IPS DF 6.9 (cell line): ENCODE measurements at regions not wholly inside any gene's neighbourhood (a gene's known extent, or its start where the extent isn't known, plus 50 kb on each side); places are given as distances from the start of the nearest gene placed in this dataset.
A peak's percentile ranks its signal among the peaks of the same experiment; 100 is the strongest.

Experiments
- DNase-seq: peaks from one replicate; pipeline ENCODE4 v3.0.0-alpha.2; 2013; ENCODE audit warnings: low read depth, low spot score
- H3K27ac ChIP-seq: one replicate; pipeline ENCODE4 v1.5.1; 2013; ENCODE audit warnings: low read length, control low read depth
- H3K27me3 ChIP-seq: 2 replicates; pipeline ENCODE4 v1.6.1; 2013; ENCODE audit warnings: mild to moderate bottlenecking, low read length; ENCODE audit not compliant: control insufficient read depth, insufficient read depth
- H3K36me3 ChIP-seq: 2 replicates; pipeline ENCODE4 v1.6.1; 2013; ENCODE audit warnings: low read length; ENCODE audit not compliant: control insufficient read depth, insufficient read depth
- H3K4me1 ChIP-seq: 2 replicates; pipeline ENCODE4 v1.6.1; 2013; ENCODE audit warnings: low read length; ENCODE audit not compliant: control insufficient read depth, insufficient read depth
- H3K4me3 ChIP-seq: 2 replicates; pipeline ENCODE4 v1.5.1; 2013; ENCODE audit warnings: mild to moderate bottlenecking, low read length
- H3K9me3 ChIP-seq: 2 replicates; pipeline ENCODE4 v1.6.1; 2013; ENCODE audit warnings: low read length, inconsistent platforms; ENCODE audit not compliant: control insufficient read depth, insufficient read depth
- WGBS: extraction: QIAGEN DNeasy Blood & Tissue Kit; methylation state at CpG from one replicate; pipeline ENCODE4 v1.1.7; 2013; ENCODE audit warnings: mixed read lengths, missing lambda C conversion rate; ENCODE audit not compliant: insufficient read length, insufficient coverage; 5-methylcytosine and 5-hydroxymethylcytosine counted together

GRCh38 chr3:104614564-104614963 is 752.1 kb upstream of the ALCAM start:
- Histone ChIP-seq H3K4me1 (no peaks in the 10 kb centered on the region), H3K27ac (no peak overlapping the region), H3K27me3 (no peaks in the 10 kb centered on the region), H3K4me3 (no peak overlapping the region), H3K36me3 (no peaks in the 10 kb centered on the region), H3K9me3 (no peaks in the 10 kb centered on the region)
- WGBS = no CpG with 5 or more reads among the region's 2 CpGs
- no peak for DNase-seq

- Histone ChIP-seq H3K27ac (no peak overlapping the region), H3K27me3 (no peaks in the 10 kb centered on the region), H3K36me3 (no peaks in the 10 kb centered on the region), H3K4me1 (no peaks in the 10 kb centered on the region), H3K9me3 (peaks cover 5% of the 10 kb centered on the region), H3K4me3 (no peak overlapping the region)
- WGBS = no CpG with 5 or more reads among the region's 6 CpGs
- DNase-seq = no peak
Measured at GRCh38 chr3:104628185-104628789, 738.4 kb upstream of the ALCAM start.

- H3K4me1 ChIP-seq = no peaks in the 10 kb centered on the region
- no peak for DNase-seq
- H3K36me3 ChIP-seq = no peaks in the 10 kb centered on the region
- no peaks in the 10 kb centered on the region for H3K27me3 ChIP-seq
- peaks cover 5% of the 10 kb centered on the region for H3K9me3 ChIP-seq
- H3K27ac ChIP-seq = no peak overlapping the region
- no CpG with 5 or more reads among the region's 1 CpG for WGBS
- H3K4me3 ChIP-seq = no peak overlapping the region
Measured at GRCh38 chr3:104629038-104629437, 737.7 kb upstream of the ALCAM start.

- Histone ChIP-seq H3K4me1 (no peaks in the 10 kb centered on the region), H3K4me3 (no peak overlapping the region), H3K9me3 (peaks cover 5% of the 10 kb centered on the region), H3K27me3 (no peaks in the 10 kb centered on the region), H3K36me3 (no peaks in the 10 kb centered on the region), H3K27ac (no peak overlapping the region)
- no peak for DNase-seq
- no CpG with 5 or more reads among the region's 2 CpGs for WGBS
Measured at GRCh38 chr3:104631254-104631653, 735.5 kb upstream of the ALCAM start.

- Histone ChIP-seq H3K27me3 (no peaks in the 10 kb centered on the region), H3K4me3 (no peak overlapping the region), H3K4me1 (no peaks in the 10 kb centered on the region), H3K27ac (no peak overlapping the region), H3K36me3 (no peaks in the 10 kb centered on the region), H3K9me3 (peaks cover 5% of the 10 kb centered on the region)
- DNase-seq = no peak
- WGBS = no CpG with 5 or more reads among the region's 3 CpGs
Measured at GRCh38 chr3:104632521-104632920, 734.2 kb upstream of the ALCAM start.

- no CpG with 5 or more reads among the region's 1 CpG for WGBS
- Histone ChIP-seq H3K9me3 (peaks cover 5% of the 10 kb centered on the region), H3K4me3 (no peak overlapping the region), H3K27me3 (no peaks in the 10 kb centered on the region), H3K36me3 (no peaks in the 10 kb centered on the region), H3K4me1 (no peaks in the 10 kb centered on the region), H3K27ac (no peak overlapping the region)
- no peak for DNase-seq
Measured at GRCh38 chr3:104632947-104633346, 733.8 kb upstream of the ALCAM start.

- no peak overlapping the region for H3K27ac ChIP-seq
- no peaks in the 10 kb centered on the region for H3K4me1 ChIP-seq
- peak; percentile 11 for DNase-seq
- no peaks in the 10 kb centered on the region for H3K36me3 ChIP-seq
- no peaks in the 10 kb centered on the region for H3K27me3 ChIP-seq
- no peak overlapping the region for H3K4me3 ChIP-seq
- WGBS = no CpG with 5 or more reads among the region's 4 CpGs
- peaks cover 2% of the 10 kb centered on the region for H3K9me3 ChIP-seq
Measured at GRCh38 chr3:104635872-104636580, 730.7 kb upstream of the ALCAM start.

- no peak for DNase-seq
- Histone ChIP-seq H3K4me1 (no peaks in the 10 kb centered on the region), H3K9me3 (no peaks in the 10 kb centered on the region), H3K27ac (no peak overlapping the region), H3K36me3 (no peaks in the 10 kb centered on the region), H3K4me3 (no peak overlapping the region), H3K27me3 (no peaks in the 10 kb centered on the region)
Measured at GRCh38 chr3:104642827-104643226, 723.9 kb upstream of the ALCAM start.

GRCh38 chr3:104646196-104646595 is 720.5 kb upstream of the ALCAM start:
- DNase-seq = no peak
- Histone ChIP-seq H3K36me3 (no peaks in the 10 kb centered on the region), H3K27me3 (no peaks in the 10 kb centered on the region), H3K4me1 (no peaks in the 10 kb centered on the region), H3K27ac (no peak overlapping the region), H3K9me3 (no peaks in the 10 kb centered on the region), H3K4me3 (no peak overlapping the region)

GRCh38 chr3:104648823-104649222 is 717.9 kb upstream of the ALCAM start:
- Histone ChIP-seq H3K9me3 (no peaks in the 10 kb centered on the region), H3K4me1 (no peaks in the 10 kb centered on the region), H3K27me3 (no peaks in the 10 kb centered on the region), H3K36me3 (no peaks in the 10 kb centered on the region), H3K4me3 (no peak overlapping the region), H3K27ac (no peak overlapping the region)
- no peak for DNase-seq
- WGBS = no CpG with 5 or more reads among the region's 1 CpG

GRCh38 chr3:104669083-104669482 is 697.6 kb upstream of the ALCAM start:
- no CpG with 5 or more reads among the region's 5 CpGs for WGBS
- no peak overlapping the region for H3K27ac ChIP-seq
- H3K4me3 ChIP-seq = no peak overlapping the region
- H3K4me1 ChIP-seq = no peaks in the 10 kb centered on the region
- no peaks in the 10 kb centered on the region for H3K36me3 ChIP-seq
- DNase-seq = no peak
- H3K27me3 ChIP-seq = no peaks in the 10 kb centered on the region
- H3K9me3 ChIP-seq = no peaks in the 10 kb centered on the region
